Activated CD8-positive, alpha-beta memory T cell treated with anti-CD3 and anti-CD28 coated beads, Interleukin-2, amount 50 U/mL, for 24 hours (primary cell): ENCODE measurements at regions not wholly inside any gene's neighbourhood (a gene's known extent, or its start where the extent isn't known, plus 50 kb on each side); places are given as distances from the start of the nearest gene placed in this dataset.

ENCODE experiments used
- DNase-seq: peaks from one replicate; pipeline ENCODE4 v3.0.0-alpha.2; 2020; ENCODE audit errors: extremely low read depth

DNA sequence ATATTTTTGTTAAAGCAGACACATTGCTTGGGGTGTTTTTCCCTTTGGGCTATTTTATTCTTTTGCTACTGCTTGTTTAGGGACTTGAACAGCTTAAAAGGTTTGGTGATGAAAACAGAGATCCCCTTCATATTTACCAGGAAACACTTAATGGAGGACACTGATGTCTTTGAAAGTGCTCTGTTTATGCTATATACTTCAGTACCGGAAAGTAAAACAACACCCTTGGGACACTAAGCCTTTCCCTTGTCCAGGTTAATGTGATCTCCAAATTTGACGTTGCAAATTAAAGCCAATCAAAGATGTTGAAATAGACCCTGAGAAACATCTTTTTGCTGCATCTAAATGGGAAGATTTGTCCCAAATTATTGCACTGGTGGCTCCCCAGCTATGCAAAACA is 564.6 kb upstream of the PKDCC start:
- no peak for DNase-seq

DNA sequence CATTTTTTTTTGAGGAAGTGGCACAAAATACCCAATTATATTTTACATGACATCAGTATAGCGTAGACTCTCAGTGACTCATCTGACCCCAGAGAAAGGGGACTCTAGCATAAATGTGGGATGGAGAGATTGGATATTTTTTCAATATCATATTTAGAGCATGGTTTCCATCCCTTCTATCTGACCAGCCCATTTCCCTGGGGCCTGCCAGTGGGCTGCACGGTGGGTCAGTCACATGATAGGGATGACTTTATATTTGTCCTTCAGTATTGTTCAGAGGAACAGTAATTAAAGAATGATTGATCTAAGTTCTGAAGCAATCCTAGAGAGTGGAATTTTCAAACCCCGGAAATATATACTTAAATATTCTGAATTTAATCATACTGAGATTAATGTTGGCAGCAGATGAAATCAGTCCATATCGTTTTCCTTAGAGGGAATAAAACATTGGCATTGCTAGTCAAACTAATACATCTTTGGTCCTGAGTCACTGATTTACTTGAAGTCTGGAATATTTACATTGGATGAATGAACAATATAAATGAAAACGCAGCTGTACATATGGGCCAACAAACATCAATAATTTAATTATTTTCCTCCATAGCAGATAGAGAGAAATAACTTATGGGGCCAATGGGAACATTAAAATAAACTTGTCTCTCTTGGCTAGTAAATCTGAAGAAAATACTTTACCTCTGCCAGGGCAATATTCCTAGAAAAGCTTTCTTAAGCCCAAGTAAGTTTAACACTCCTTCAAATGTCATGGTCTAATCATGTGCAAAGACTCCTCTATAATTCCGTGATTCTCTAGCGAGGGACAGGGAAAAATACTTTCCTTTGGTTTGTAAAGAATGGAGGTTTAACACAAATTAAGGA is 563.6 kb upstream of the PKDCC start:
- no peak for DNase-seq

DNA sequence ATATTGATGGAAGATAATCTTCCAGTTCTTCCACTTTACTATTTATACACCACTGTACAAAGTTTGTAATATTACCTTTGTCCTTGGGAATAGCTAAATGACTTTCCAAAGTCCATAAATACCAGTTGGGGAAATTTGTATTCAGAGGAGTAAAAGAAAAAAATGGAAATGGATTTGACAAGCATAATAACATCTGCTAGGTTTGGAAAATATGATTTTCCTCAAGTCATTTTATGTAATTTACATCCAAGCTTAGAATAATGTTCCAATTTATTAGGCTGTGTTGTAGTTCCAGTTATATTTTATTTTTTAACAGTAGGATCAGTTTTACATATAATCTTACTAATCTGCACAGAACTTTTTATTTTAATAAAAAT is 563.0 kb upstream of the PKDCC start:
- no peak for DNase-seq

DNA sequence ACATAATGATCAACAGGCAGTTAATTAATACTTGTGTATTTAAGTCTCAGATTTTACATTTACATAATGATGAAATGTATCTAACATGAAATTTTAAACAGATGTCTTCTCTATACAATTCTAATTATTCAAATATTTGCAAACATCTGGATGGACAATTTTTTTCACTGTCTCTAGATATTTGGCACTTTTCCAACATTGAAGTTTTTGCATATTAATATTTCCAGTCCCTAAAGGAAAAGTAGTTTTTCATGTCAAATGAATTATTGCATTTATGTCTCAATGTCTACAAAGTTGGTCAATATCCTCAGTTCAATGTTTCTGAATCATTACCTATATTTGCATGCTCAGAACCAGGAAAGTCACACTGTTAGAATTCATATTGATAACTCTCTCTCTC is 560.9 kb upstream of the PKDCC start:
- no peak for DNase-seq

DNA sequence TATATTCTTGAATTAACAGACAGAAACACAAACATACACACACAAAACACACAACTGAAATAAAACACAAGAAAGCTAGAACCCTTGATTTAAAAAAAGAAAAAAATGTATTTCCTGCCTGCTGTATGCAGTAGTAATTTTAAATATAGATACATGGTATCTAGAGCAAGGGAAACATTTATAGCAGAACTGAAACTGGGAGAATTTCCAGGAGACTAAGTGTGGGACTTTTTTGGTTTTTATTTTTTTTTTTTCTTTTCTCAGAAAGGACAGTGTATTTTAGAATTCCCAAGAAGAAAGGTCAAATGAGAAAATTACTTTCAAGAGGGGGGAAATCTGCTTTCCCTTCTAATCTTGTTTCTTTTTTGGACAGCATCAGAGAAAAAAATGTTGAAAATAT is 558.9 kb upstream of the PKDCC start:
- DNase-seq = no peak

DNA sequence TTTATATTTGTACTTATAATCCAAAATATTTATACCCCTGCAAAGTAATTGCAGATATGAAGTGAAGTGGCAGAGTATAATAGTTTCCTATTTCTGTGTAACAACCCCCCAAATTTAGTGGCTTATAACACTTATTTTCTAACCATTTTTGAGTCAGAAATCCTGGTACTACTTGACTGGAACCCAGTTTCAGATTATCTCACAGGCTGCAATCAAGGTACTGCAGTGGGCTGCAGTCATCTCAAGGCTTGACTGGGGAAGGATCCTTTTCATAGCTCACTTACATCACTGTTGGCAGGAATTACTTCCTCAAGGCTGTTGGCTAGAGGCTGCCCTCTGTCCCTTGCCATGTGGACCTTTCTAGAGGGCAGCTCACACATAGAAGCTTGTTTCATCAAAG is 558.2 kb upstream of the PKDCC start:
- DNase-seq = no peak

DNA sequence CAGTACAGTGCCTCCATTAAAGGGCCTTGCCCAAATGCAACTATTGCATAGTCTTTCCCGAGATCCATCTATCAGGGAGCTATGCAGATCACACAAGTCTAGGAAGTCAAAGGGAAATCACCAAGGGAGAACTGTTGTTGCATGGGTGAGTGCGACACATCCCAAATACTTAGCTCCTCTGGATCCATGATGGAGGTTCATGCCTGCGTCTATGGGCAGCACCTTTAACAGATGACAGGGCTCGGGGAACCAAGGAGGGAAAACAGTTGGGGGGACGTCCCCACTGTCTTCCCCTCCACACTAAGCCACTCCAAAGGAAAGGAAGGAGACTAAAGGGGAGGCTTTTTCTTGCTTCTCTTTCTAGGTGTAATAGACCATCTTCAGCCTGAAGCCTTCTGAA is 552.8 kb upstream of the PKDCC start:
- DNase-seq = no peak

DNA sequence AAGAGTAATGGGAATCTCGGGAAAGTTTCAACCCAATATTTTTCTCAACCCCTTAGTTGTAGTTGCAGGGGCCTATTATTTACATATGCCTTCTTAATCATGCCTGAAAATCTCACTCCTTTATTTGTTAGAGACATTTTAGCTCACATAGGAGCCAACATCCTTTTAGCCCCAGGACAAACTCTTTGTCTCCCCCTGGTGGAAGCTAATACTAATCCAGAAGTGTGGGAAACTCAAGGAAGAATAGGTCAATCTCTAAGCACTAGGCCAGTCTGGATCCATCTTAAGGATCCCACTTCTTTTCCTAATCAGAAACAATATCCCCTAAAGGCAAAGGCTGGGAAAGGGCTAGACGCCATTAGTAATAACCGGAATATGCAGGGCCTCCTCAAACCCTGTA is 550.9 kb upstream of the PKDCC start:
- no peak for DNase-seq

DNA sequence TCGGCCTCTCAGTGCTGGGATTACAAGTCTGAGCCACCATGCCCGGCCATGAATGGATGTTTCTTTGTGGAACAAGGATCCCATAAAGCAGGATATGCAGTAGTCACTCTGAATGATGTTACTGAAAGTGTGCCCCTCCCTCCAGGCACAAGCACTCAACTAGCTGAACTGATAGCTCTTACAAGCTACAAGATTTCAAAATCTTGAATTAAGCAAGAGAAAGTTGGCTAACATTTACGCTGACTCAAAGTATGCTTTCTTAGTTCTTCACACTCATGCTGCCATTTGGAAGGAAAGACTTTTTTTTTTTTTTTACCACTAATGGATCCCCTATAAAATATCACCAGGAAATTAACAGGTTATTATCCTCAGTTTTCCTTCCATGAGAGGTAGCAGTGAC is 549.0 kb upstream of the PKDCC start:
- no peak for DNase-seq

DNA sequence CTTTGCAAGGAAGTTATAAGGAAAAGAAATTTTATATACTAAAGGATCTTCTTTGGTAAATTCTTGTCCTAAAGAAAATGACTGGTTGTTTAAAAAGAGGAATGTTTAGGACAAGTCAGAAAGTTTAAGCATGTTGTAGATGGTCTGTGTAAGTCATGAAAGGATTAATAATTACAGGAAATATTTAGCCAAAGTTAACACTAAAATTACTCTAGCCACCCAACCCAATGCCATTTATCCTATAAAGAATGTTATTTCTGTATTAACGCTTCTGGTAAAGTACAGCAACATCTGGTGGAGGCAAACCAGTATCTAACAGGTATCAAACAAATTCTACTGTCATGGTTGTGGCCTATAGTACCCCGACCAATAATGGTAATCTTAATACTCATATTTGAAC is 546.9 kb upstream of the PKDCC start:
- no peak for DNase-seq

DNA sequence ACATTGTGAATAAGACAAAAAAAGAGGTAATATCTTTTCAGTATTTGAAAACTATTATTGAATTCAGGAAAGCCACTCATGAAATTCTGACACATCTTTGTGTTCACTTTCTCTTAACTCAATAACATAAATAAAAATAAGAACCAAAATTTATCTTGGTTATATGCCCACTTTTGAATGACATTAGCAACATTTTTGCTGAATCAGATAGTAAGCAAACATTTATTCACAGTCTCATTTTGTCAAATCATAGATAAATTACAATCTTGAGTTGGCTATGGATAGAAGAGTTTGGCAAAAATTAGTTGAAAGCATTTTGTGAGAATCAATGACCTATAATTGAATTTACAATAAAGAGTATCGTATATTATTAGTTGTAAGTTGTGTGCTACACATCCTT is 545.1 kb upstream of the PKDCC start:
- DNase-seq = no peak

DNA sequence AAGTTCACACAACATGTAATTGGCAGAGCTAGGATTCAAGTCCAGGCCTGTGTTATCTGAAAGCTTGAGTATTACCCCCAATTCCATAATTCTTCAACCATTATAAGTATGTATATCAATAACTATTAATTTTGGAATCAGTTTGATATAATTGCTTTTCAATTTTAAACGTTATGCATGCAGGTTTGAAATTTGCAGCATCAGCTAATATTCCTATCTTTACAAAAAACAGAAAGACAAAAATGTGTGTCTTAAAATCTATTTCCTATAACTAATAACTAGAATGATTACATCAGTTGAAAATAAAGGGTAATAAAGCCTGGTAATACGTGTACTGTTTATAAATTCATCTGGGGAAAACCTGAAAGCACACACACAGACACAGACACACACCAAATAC is 543.3 kb upstream of the PKDCC start:
- DNase-seq = no peak

DNA sequence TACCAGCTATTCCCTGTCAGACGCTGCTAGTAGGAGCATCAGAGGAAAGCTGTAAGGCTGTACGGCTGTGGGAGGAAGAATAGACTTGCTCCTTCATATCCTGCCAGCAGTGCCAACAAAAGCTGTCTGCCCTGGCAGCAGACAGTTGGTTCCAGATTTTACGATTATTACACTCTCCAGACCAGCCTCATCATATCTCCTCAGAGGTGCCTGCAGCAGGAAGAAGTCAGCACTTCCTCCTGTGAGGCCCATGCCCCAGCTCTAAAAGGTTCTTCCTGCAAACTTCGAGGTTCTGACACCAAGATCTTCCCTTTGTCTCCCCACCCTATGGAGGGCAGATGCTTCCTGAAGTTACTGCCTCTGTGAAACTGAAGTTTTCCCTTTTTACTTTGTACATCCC is 537.7 kb upstream of the PKDCC start:
- DNase-seq = no peak

DNA sequence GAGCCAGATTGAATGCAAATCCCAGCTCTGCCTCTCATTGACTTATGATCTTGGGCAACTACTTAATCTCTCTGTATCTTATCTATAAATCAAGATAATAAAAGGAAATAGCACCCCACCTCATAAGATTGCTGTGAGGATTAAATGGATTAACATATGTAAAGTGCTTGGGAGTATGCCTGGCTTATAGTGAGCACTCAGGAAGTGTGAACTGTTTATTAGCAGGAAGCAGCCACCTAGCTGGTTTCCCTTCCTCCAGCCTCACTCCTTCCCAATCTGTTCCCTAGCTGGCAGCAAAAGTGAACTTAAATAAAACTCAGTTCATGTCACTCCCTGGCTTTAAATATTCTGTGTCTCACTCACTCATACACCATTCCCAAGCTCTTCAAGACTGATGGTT is 526.6 kb upstream of the PKDCC start:
- no peak for DNase-seq

DNA sequence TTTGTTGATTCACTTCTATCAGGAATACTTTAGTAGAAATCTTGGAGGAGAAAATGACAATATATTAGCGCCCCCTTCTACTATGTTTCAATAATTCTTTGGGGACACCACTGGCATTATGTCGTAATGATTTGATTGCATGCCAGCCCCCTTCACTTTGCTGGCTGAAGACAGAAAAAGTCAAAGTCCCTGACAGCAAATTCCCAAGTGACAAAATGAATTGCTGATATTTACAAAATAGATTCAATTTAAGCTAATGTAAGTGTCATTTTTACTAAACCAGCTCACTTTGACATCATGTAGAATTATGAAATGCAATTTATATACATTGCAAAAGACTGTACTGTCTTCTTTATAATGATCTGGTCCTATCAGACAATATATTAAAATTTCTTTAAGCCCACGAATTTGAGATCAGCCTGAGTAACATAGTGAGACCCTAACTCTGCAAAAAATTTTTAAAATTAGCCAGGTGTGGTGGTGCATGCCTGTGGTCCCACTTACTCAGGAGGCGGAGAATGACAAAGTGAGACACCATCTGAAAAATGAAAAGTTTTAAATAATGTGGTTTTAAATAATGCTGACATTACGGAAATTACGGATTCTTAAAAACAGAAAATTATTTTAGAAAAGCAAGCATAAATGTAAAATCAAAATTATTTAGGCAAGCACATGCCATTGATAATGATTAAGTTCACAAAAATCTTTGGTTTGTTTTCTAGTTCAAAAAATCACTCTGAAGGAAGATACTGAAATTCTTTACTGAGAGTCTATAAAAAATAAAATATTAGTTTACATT is 520.1 kb upstream of the PKDCC start:
- DNase-seq = no peak

DNA sequence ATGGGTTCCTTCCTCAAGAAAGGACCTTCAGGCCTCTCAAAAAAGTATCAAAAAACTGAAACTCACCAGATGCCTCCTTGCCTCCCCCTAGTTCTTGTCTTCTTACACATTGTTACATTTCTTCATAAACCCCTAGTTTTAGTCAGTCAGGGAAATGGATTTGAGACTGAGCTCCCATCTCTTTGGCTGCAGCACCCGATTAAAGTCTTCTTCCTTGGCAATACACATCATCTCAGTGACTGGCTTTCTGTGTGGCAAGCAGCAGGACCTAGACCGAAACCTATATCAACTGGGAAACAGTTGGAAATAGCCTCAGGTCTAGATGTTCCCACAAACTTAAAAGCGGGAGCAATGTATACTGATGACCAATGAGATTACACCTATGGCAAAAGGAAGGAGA is 512.2 kb upstream of the PKDCC start:
- no peak for DNase-seq

DNA sequence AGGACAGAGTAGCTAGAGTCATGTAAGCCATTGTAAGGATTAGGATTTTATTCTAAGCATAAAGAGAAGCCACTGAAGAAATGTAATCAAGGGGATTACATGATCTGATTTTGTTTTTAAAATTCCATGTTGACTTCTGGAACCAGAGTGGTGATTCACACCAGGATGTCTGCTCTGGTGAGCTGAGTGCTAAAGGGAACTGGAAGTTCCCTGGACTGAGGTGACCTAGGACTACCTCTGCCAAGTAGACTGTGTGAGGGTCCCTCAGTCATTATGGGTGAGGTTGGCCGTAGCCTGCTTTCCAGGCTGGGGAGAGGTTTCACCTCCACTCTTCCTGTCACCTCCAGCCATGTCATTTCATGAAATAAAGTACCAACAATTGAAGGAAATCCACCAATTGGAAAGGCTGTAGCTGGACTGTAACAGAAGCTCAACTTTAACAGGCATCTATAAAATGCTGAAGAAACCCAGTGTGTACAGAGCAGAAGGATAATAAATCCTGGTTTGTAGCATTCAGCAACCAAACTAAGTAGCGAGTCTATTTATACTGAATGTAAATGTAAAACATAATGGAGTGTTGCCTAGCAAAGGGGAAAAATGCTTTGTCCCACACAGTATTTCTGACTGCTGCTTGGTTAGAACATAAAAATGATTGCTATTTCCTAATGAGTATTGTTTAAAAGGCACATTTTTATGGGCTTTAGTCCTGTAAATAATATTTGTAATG is 507.4 kb upstream of the PKDCC start:
- DNase-seq = no peak

DNA sequence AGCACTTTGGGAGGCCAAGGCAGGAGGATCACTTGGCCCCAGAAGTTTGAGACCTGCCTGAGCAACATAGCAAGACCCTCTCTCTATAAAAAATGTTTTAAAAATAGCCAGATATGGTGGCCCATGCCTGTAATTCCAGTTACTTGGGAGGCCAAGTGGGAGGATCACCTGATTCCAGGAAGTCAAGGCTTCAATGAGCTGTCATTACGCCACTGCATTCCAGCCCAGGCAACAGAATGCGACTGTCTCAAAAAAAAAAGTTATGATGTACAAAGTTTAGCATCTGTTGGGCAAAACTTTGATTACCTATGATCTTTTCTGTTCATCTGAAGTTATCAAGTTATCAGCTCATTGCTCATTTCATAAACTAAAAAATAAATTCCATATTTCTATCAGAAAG is 504.1 kb upstream of the PKDCC start:
- DNase-seq = no peak

DNA sequence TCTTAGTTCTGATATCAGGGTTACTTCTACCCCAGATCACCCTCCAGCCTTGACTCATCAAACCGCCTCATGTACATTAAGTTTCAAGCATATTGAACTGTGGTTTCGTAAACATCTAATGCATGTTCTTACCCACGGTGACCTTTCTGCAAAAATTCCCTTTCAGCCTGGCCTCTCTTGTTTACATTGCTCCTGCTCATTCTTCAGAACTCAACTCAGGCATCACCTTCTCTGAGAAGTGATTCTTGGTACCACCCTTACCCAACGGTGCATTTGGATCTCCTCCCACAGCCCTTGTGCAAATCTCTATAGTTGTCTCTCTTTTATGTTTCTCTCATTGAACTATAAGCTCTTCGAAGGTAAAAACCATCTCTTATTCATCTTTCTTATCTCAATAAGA is 503.1 kb upstream of the PKDCC start:
- DNase-seq = no peak

DNA sequence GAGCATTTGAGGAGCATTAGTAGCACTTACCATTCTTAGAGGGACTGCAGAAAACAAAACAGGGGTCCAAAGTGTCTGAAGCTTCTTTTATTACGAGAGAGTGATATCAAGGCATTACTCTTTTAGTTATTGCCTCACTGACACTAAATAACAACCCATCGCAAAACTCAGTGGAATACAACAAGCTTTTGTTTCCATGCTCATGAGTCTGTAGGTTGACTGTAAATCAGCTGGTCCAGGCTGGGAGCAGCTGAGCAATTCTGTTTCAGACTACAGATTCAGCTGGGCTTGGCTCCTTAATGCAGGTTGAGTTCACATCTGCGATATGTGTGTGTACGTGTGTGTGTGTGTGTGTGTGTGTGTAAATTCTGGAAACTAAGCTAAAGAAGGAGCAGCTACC is 501.8 kb upstream of the PKDCC start:
- DNase-seq = no peak

DNA sequence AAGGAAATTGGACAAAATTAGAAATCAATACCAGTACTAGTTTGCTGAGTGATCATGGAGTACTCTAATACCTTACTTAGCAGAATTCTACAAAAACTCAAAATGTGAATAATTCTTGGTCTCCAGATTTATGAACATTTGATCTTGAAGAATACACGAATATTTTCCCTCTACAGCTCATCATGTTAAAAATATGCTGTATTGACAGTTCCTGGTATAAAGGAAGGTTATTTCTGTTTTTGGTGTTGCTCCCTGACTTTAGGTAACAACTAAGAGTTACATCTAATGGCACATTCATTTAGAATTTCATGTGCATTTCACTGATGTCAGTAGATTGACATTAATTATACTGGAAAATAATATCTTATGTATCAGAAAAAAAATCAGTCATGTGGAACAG is 479.2 kb upstream of the PKDCC start:
- no peak for DNase-seq

DNA sequence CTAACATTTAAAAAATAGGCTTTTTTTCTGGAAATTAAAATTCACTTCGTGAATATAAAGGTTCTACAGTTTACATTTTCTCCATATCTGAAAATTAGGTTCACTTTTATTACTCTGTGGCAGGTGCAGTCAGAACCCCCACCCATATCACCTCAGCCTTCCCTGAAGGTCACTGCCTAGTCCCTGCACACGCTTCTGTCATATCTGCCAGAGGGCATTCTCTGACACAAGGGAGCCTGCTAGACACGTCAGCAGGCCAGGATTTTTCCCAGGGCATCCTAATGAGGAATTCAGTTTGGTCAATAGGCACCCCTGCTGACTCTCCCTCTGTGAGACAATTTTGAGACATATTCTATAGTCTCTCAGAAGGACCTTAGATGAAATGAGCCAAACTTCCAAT is 475.7 kb upstream of the PKDCC start:
- DNase-seq = no peak

DNA sequence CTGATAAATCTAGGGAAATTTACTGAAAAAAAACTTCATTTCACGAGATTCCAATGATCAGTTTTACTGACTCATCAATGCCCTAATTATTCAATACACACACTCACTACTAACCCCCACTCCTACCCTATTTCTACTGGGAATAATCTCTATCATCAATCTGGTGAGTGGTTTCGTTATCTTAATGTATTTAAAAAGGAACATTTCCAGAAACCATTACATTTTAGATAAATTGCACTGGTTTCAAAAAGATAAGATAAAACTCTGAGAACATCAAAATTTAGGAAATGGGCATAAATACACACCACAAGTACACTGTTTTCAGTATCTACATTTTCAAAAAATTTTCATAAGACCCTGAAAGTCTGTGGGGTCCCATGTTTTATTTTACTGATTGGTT is 471.4 kb upstream of the PKDCC start:
- no peak for DNase-seq
